NCI-H526 (cell line): ENCODE measurements at regions not wholly inside any gene's neighbourhood (a gene's known extent, or its start where the extent isn't known, plus 50 kb on each side); places are given as distances from the start of the nearest gene placed in this dataset.

Experiments
- DNase-seq, 2 experiments: peaks; one replicate each; lab custom pipeline; 2025; lab: John Stamatoyannopoulos, UW

DNA sequence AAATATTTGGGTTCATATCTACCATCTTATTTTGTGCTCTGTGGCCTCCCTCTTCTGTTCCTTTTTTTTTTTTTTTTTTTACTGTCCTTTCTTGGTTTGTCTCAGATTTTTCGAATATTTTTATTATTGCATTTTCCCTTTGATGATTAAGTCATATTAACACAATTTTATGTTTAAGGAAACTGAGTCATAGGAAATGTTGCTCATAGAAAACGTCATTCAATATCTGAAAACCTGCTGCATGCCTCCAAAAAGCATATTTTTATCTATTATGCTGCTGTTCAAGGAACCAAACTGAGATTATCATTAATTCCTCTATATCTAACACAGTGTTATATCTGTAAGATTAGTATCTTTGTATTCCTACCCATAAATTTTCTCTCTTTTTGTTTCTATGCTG lies 614.3 kb upstream of the SLC8A1 start:
- DNase-seq, result no peak

GRCh38 chr2:41068740-41069139 lies 616.9 kb upstream of the SLC8A1 start:
- no peak for DNase-seq

- DNase-seq, result no peak
These were observed 626.5 kb upstream of the SLC8A1 start for GRCh38 chr2:41078341-41078740.

DNA sequence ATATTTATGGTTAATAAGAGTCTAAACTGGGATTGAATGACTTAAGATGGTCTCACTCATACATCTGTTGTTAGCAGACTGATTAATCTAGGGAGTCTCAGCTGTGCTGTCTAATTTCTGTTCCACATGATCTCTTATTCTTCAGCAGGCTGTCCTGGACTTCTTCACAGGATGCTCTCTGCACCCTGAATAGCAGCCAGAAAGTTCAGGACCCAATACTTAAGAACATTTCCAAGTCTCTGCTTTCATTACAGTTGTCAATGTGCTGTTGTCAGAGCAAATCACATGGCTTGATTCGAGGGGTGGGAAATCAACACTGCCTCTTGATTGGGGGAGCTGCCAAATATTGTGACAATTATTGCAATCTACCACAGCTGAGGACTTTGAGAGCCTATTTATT lies 627.1 kb upstream of the SLC8A1 start:
- no peak for DNase-seq

- DNase-seq, result no peak
These were observed 632.4 kb upstream of the SLC8A1 start for GRCh38 chr2:41084321-41084720.

DNA sequence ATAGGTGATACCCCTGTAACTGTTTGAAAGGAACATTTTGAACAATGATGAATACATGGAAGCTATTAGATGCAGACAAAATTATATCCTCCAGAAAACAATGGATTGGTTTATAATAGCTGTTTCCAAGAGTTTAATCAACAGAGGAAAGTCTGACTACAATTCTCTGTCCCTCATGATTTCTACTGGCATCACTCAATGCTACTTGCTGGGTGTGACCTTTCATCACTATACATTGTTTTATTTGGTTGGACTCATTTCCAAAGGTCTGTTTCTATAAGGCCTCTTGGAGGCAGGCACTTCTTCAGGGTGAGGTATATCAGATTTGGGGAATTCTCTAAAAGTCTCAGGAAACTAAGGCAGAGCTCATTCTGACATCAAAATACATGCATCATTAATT lies 636.1 kb upstream of the SLC8A1 start:
- no peak for DNase-seq

DNA sequence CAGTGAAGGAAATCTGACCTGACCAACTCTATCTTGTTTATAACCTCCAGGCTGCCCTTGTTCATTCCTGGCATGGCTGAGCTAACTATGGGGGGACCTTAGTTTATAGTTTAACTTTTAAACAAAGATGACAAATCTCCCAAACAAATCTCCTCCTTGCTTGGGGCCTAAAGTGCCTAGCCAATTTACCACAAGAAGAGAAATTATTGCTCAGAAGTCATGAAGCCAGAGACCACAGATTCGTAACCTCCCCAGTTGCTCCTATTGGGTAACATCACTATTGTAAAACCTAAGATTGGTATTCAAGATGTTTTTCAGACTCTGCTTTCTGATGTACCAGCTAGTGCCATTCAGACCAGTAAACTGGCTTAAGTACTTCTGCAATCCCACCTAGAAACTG lies 649.4 kb upstream of the SLC8A1 start:
- DNase-seq, result no peak

GRCh38 chr2:41109744-41110143 lies 657.9 kb upstream of the SLC8A1 start:
- no peak for DNase-seq

- DNase-seq, result no peak
These were observed 660.1 kb upstream of the SLC8A1 start for GRCh38 chr2:41111836-41112627.

DNA sequence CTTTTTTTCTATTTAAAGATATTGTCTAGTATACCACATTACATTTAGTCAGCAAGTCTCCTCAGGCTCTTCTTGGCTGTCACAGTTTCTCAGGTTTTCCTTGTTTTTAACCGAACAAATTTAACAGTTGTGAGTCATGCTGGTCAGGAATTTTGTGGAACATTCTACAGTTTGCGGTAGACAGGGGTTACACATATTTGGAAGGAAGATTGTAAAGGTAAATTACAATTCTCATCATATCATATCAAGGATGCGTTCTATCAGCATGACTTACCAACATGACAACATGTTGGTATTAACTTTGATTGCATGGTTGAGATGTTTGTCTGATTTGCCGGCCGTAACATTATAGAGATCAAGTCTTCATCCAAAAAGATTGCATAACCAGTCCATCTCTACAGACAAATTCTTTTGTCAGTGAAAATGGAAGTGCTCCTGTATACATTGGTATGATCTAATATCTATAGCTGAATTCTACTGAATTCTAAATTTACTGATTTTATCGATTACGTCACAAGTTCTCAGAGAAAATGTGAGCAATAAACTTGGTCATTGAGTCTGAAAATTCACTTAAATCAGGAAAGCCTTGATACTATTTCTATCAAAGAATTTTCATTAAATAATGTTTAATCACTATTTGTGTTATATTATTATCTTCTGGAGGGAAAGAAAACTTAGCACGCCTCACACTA lies 664.4 kb upstream of the SLC8A1 start:
- DNase-seq, result no peak

GRCh38 chr2:41119489-41119888 lies 667.6 kb upstream of the SLC8A1 start:
- no peak for DNase-seq

DNA sequence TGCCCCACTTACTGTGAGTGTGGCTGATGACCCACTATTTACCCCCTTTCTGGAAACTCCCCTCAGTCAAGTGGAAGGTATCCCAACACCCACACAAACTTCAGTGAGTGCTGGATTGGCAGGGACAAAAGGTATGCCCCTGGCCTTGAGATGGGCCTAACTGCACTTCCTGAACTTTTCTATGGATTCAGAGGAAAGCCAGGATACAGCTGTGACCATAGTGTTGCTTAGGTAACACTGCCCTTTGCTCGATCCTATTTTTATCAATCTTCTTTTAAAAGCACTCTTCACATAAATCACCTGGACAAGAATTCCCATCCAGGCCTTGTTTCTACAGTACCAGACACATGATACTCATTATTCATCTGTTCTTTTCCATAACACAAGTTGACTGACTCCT lies 671.5 kb upstream of the SLC8A1 start:
- DNase-seq, result no peak

GRCh38 chr2:41127351-41127750 lies 675.5 kb upstream of the SLC8A1 start:
- DNase-seq, result no peak

- DNase-seq, result no peak
These were observed 678.1 kb upstream of the SLC8A1 start for GRCh38 chr2:41129988-41130387.

GRCh38 chr2:41137031-41137430 lies 685.1 kb upstream of the SLC8A1 start:
- no peak for DNase-seq

GRCh38 chr2:41141146-41141791 lies 689.4 kb upstream of the SLC8A1 start:
- DNase-seq, result no peak

GRCh38 chr2:41142478-41142877 lies 690.6 kb upstream of the SLC8A1 start:
- DNase-seq, result no peak

GRCh38 chr2:41145066-41145465 lies 693.2 kb upstream of the SLC8A1 start:
- no peak for DNase-seq

DNA sequence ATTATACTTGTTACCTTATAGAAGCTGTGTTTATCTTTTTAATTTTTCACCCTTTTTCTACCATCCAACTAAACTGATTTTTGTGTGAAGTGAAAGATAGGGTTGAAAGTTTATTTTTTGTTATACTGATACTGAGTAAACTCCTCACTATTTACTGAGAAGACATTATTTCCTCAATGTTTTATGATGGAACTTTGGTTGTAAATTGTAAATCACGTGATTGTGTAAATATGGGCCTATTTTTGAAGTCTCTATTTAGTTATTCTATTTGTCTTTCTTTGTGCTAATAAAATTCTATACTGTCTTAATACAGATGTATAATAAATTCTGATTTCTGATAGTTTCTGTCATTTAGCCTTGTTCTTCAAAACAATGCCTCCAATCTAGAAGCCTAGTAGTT lies 697.2 kb upstream of the SLC8A1 start:
- no peak for DNase-seq

- no peak for DNase-seq
These were observed 699.9 kb upstream of the SLC8A1 start for GRCh38 chr2:41151746-41152145.

GRCh38 chr2:41152318-41152717 lies 700.4 kb upstream of the SLC8A1 start:
- no peak for DNase-seq

DNA sequence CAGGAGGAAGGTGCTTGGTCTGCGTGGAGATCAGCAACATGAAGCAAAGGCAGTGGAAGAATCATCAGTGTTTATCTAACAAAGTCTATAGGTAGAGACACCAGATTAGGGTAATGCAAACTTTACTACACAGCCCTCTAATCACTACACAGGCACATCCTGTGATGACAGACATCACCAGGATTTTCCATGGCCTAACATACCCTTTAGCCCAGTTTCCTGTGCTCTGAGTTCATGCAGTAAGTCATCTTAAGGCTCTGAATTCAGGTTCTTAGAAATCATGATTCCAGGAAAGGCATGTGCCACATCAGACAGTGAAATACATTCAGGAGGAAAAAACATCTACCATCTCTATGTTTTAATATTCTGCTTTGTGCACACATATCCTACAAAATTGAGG lies 708.5 kb upstream of the SLC8A1 start:
- DNase-seq, result no peak

DNA sequence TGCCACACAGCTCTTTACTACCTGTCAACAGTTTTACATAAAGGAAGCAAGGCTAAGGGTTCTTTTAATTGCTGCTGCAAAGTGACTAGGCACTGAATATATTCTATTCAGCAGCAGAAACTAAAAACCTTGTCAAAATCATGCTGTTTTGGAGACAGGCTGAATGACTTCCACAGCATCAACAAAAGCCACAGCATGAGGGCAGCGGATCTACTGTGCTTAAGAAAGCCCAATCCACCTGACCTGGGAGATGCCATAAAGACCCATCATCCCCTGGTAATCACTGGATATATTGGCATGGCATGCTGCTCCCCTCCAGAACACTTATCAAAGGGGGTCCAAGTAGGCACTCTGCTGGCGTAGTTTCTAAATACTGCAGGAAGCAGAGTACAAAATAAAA lies 715.1 kb upstream of the SLC8A1 start:
- DNase-seq, result no peak
